Lung (tissue), 11 donors: ENCODE measurements at regions not wholly inside any gene's neighbourhood (a gene's known extent, or its start where the extent isn't known, plus 50 kb on each side); places are given as distances from the start of the nearest gene placed in this dataset.
"Not testable (repeated sequence)": the region's sequence is repeated elsewhere in the genome, so short reads cannot be mapped to it uniquely, and the experiment has no call there.

ENCODE experiments used
- ATAC-seq: fragments of 200-7000 bp; cut with Tn5 transposase; one replicate; pipeline ENCODE4 v1.9.1; 2020; ENCODE audit warnings: moderate number of reproducible peaks; ENCODE audit not compliant: insufficient read depth, low FRiP score
- DNase-seq, 3 donors: peaks; one replicate each; pipeline ENCODE4 v3.0.0-alpha.2; 2013 to 2017
- H3K27ac ChIP-seq, 2 donors: one replicate each; pipeline ENCODE4 v1.5.1; 2013; ENCODE audit warnings: mild to moderate bottlenecking in 2 of 2, moderate library complexity in 2 of 2, control low read depth in 1 of 2, inconsistent platforms in 1 of 2, low read depth in 1 of 2, low read length in 1 of 2
- H3K27me3 ChIP-seq, 3 donors: one replicate each; pipeline ENCODE4 v1.5.1; 2013; ENCODE audit warnings: low read length in 2 of 3; ENCODE audit not compliant: control insufficient read depth in 3 of 3, insufficient read depth in 3 of 3
- H3K36me3 ChIP-seq, 4 donors: one replicate each; pipeline ENCODE4 v1.5.1; 2013; ENCODE audit warnings: low read length in 4 of 4, mild to moderate bottlenecking in 1 of 4, moderate library complexity in 1 of 4; ENCODE audit not compliant: control insufficient read depth in 4 of 4, insufficient read depth in 4 of 4
- H3K4me1 ChIP-seq, 5 donors: one replicate each; pipeline ENCODE4 v1.5.1; 2013; ENCODE audit warnings: low read length in 5 of 5, mild to moderate bottlenecking in 2 of 5, moderate library complexity in 1 of 5; ENCODE audit not compliant: control insufficient read depth in 5 of 5, insufficient read depth in 5 of 5
- H3K4me3 ChIP-seq: one replicate; pipeline ENCODE4 v1.5.1; 2013; ENCODE audit warnings: mild to moderate bottlenecking, control low read depth, moderate library complexity
- H3K9ac ChIP-seq, 2 donors: one replicate each; pipeline ENCODE4 v1.5.1; 2013; ENCODE audit warnings: low read length in 2 of 2, control low read depth in 1 of 2; ENCODE audit not compliant: insufficient read depth in 1 of 2
- H3K9me3 ChIP-seq, 4 donors: one replicate each; pipeline ENCODE4 v1.5.1; 2013; ENCODE audit warnings: low read length in 3 of 4, mild to moderate bottlenecking in 1 of 4, moderate library complexity in 1 of 4; ENCODE audit not compliant: control insufficient read depth in 4 of 4, insufficient read depth in 3 of 4
- CTCF ChIP-seq: IDR thresholded peaks from 2 replicates; pipeline ENCODE4 v1.5.1; 2012; ENCODE audit warnings: mild to moderate bottlenecking; ENCODE audit errors: control extremely low read depth, extremely low read depth
- WGBS, 2 donors: extraction: QIAGEN DNeasy Blood & Tissue Kit; methylation state at CpG; one replicate each; pipeline ENCODE4 v1.1.7; 2013; 5-methylcytosine and 5-hydroxymethylcytosine counted together
- donor health status: control.
- donor health status: control.
- donor health status: Bipolar disorder and iron deficiency.
- donor health status: healthy.
- donor health status: DM: yes; HTN: yes; CAD: no.

- Histone ChIP-seq H3K27ac (no peak overlapping the region), H3K9me3 (peaks cover 0 to 2% (median 0%) of the 10 kb centered on the region in 4 donors), H3K4me1 (no peaks in the 10 kb centered on the region), H3K36me3 (no peaks in the 10 kb centered on the region), H3K4me3 (no peak overlapping the region), H3K9ac (no peak overlapping the region), H3K27me3 (no peaks in the 10 kb centered on the region)
- DNase-seq = no peak
- WGBS, 2 donors = 77 to 92% methylated on average over 4 of the region's 4 CpGs
- no peak for TF ChIP-seq CTCF
- no peak for ATAC-seq
Measured at GRCh38 chr2:47728551-47728950, 54.4 kb upstream of the MSH6 start.

- Histone ChIP-seq H3K9me3 (peaks cover 0 to 2% (median 0%) of the 10 kb centered on the region in 4 donors), H3K4me1 (no peaks in the 10 kb centered on the region), H3K9ac (no peak overlapping the region), H3K4me3 (no peak overlapping the region), H3K27ac (no peak overlapping the region), H3K36me3 (no peaks in the 10 kb centered on the region), H3K27me3 (no peaks in the 10 kb centered on the region)
- 85 to 92% methylated on average over 3 of the region's 3 CpGs for WGBS, 2 donors
- DNase-seq (no peak), ATAC-seq (no peak)
- no peak for TF ChIP-seq CTCF
Measured at GRCh38 chr2:47727956-47728355, 55.0 kb upstream of the MSH6 start.

GRCh38 chr2:47726978-47727377, 56.0 kb upstream of the MSH6 start:
- WGBS, 2 donors = 69 to 100% methylated on average over 1 of the region's 1 CpG
- H3K27ac ChIP-seq, DNase-seq, H3K36me3 ChIP-seq, ATAC-seq, H3K9me3 ChIP-seq, H3K4me1 ChIP-seq, H3K9ac ChIP-seq, H3K27me3 ChIP-seq, H3K4me3 ChIP-seq: not testable (repeated sequence)

GRCh38 chr2:47725808-47726207, 57.1 kb upstream of the MSH6 start:
- no peaks in the 10 kb centered on the region for H3K27me3 ChIP-seq
- peaks cover 0 to 2% (median 0%) of the 10 kb centered on the region in 4 donors for H3K9me3 ChIP-seq
- H3K9ac ChIP-seq = no peak overlapping the region
- ATAC-seq (no peak), DNase-seq (no peak)
- no peaks in the 10 kb centered on the region for H3K36me3 ChIP-seq
- TF ChIP-seq CTCF = no peak
- 83 to 89% methylated on average over 2 of the region's 2 CpGs for WGBS, 2 donors
- no peaks in the 10 kb centered on the region for H3K4me1 ChIP-seq
- H3K4me3 ChIP-seq = no peak overlapping the region
- H3K27ac ChIP-seq = no peak overlapping the region
